GM20000 (cell line): ENCODE measurements at regions not wholly inside any gene's neighbourhood (a gene's known extent, or its start where the extent isn't known, plus 50 kb on each side); places are given as distances from the start of the nearest gene placed in this dataset.
"Not testable (repeated sequence)": the region's sequence is repeated elsewhere in the genome, so short reads cannot be mapped to it uniquely, and the experiment has no call there.

Source experiments
- DNase-seq: peaks from one replicate; pipeline ENCODE4 v3.0.0; 2012; ENCODE audit warnings: low spot score
- TF ChIP-seq, protein P1 (sequence below): IDR thresholded peaks from 2 replicates; pipeline ENCODE4 v1.5.1; 2012; ENCODE audit warnings: mild to moderate bottlenecking, control low read depth; ENCODE audit errors: extremely low read depth, missing control alignments

DNA sequence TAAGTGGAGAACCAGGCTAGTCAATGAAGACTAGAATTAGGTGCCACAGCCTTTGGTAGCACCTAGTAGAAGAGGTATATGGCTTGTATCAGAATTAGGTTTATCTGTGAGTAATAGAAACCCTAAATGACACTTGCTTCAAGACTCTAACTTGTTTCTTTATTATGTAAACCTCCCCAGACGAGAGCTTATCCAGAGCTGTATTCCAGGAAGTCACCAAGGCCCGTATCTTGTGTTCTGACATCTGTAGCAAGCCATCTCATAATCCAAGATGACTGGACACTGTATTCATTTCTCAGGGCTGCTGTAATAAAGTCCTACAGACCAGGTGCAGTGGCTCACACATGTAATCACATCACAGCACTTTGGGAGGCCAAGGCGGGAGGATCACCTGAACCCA is 56.7 kb upstream of the PPP1R12A start:
- DNase-seq: no peak
- TF ChIP-seq, protein P1, sequence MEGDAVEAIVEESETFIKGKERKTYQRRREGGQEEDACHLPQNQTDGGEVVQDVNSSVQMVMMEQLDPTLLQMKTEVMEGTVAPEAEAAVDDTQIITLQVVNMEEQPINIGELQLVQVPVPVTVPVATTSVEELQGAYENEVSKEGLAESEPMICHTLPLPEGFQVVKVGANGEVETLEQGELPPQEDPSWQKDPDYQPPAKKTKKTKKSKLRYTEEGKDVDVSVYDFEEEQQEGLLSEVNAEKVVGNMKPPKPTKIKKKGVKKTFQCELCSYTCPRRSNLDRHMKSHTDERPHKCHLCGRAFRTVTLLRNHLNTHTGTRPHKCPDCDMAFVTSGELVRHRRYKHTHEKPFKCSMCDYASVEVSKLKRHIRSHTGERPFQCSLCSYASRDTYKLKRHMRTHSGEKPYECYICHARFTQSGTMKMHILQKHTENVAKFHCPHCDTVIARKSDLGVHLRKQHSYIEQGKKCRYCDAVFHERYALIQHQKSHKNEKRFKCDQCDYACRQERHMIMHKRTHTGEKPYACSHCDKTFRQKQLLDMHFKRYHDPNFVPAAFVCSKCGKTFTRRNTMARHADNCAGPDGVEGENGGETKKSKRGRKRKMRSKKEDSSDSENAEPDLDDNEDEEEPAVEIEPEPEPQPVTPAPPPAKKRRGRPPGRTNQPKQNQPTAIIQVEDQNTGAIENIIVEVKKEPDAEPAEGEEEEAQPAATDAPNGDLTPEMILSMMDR: no peak

GRCh38 chr12:79990509-79991338 is 55.8 kb upstream of the PPP1R12A start:
- not testable (repeated sequence) for DNase-seq

GRCh38 chr12:79988368-79988767 is 53.5 kb upstream of the PPP1R12A start:
- TF ChIP-seq, protein P1: no peak
- no peak for DNase-seq

GRCh38 chr12:79987731-79988130 is 52.8 kb upstream of the PPP1R12A start:
- no peak for DNase-seq
- TF ChIP-seq, protein P1: no peak
